SK-N-SH (cell line): ENCODE measurements at regions not wholly inside any gene's neighbourhood (a gene's known extent, or its start where the extent isn't known, plus 50 kb on each side); places are given as distances from the start of the nearest gene placed in this dataset.

ENCODE experiments used
- CTCF ChIA-PET: fragments of 300-600, 350-600 bp; formaldehyde crosslinking; extraction: SDS; loops from one replicate; lab custom pipeline; 2021; lab: Yijun Ruan, JAX
- POLR2A ChIA-PET: fragments of 350-600 bp; sonication (Branson Sonifier 250); formaldehyde crosslinking; extraction: SDS; loops from one replicate; lab custom pipeline; 2020; ENCODE audit warnings: antibody characterized with exemption, inconsistent platforms; lab: Yijun Ruan, JAX
- DNase-seq: peaks from one replicate; pipeline ENCODE4 v3.0.0; 2012
- H2AFZ ChIP-seq: fragments of 200-600 bp; sonication (generic); 2 replicates; pipeline ENCODE4 v1.8.1; 2016; ENCODE audit warnings: antibody characterized with exemption, mild to moderate bottlenecking, low read depth
- H3F3A ChIP-seq: fragments of 200-600 bp; sonication (generic); replicated peaks from 2 replicates; pipeline ENCODE3; 2016; ENCODE audit warnings: antibody characterized with exemption, mild to moderate bottlenecking; ENCODE audit not compliant: insufficient read depth
- H3K27ac ChIP-seq, 2 experiments: fragments of 200-500 bp in 1 of 2; fragments of 200-600 bp in 1 of 2; sonication (Bioruptor generic) in 1 of 2; sonication (generic), shearing (Covaris generic) in 1 of 2; 2 replicates each; pipeline versions ENCODE4 v1.5.1 to v1.6.1; 2014 to 2016; ENCODE audit warnings: low read depth in 2 of 2, inconsistent platforms in 1 of 2, low read length in 1 of 2, mild to moderate bottlenecking in 1 of 2, mixed read lengths in 1 of 2
- H3K27me3 ChIP-seq: fragments of 200-600 bp; sonication (generic), shearing (Covaris generic); 2 replicates; pipeline ENCODE4 v1.6.1; 2016; ENCODE audit warnings: mixed run types; ENCODE audit not compliant: insufficient read depth
- H3K36me3 ChIP-seq, 2 experiments: fragments of 200-500 bp in 1 of 2; fragments of 200-600 bp in 1 of 2; sonication (Bioruptor generic) in 1 of 2; sonication (generic) in 1 of 2; replicated peaks in 1 of 2; 2 replicates each; pipeline versions ENCODE3 to v1.5.1; 2014 to 2016; ENCODE audit warnings: low read length in 1 of 2, mild to moderate bottlenecking in 1 of 2; ENCODE audit not compliant: insufficient read depth in 2 of 2, control insufficient read depth in 1 of 2
- H3K4me1 ChIP-seq, 2 experiments: fragments of 200-500 bp in 1 of 2; fragments of 200-600 bp in 1 of 2; sonication (Bioruptor generic) in 1 of 2; sonication (generic), shearing (Covaris generic) in 1 of 2; 2 replicates each; pipeline versions ENCODE4 v1.5.1 to v1.6.1; 2014 to 2016; ENCODE audit warnings: low read depth in 1 of 2, low read length in 1 of 2, mixed run types in 1 of 2; ENCODE audit not compliant: insufficient read depth in 2 of 2, control insufficient read depth in 1 of 2
- H3K4me2 ChIP-seq: fragments of 200-600 bp; sonication (generic), shearing (Covaris generic); 2 replicates; pipeline ENCODE4 v1.6.1; 2017; ENCODE audit warnings: mixed run types
- H3K4me3 ChIP-seq, 2 experiments: fragments of 200-500 bp in 1 of 2; fragments of 200-600 bp in 1 of 2; sonication (Bioruptor generic) in 1 of 2; sonication (generic), shearing (Covaris generic) in 1 of 2; 2 replicates each; pipeline versions ENCODE4 v1.5.1 to v1.8.1; 2014 to 2016; ENCODE audit warnings: low read depth in 2 of 2, inconsistent platforms in 1 of 2, low read length in 1 of 2, mild to moderate bottlenecking in 1 of 2, mixed read lengths in 1 of 2, moderate library complexity in 1 of 2
- H3K79me2 ChIP-seq: fragments of 200-600 bp; sonication (generic); 2 replicates; pipeline ENCODE4 v1.8.1; 2017; ENCODE audit warnings: mild to moderate bottlenecking; ENCODE audit not compliant: insufficient read depth
- H3K9ac ChIP-seq: fragments of 200-600 bp; sonication (generic); 2 replicates; pipeline ENCODE4 v1.6.1; 2017; ENCODE audit warnings: mixed run types
- H3K9me2 ChIP-seq: fragments of 200-600 bp; sonication (generic); 2 replicates; pipeline ENCODE4 v1.6.1; 2017; ENCODE audit warnings: mixed run types
- H3K9me3 ChIP-seq: fragments of 200-600 bp; sonication (generic); 2 replicates; pipeline ENCODE4 v1.6.1; 2017; ENCODE audit warnings: mixed run types, mild to moderate bottlenecking, moderate library complexity
- H4K20me1 ChIP-seq: fragments of 200-600 bp; sonication (generic); 2 replicates; pipeline ENCODE4 v1.6.1; 2017; ENCODE audit warnings: mild to moderate bottlenecking, mixed run types; ENCODE audit not compliant: insufficient read depth
- CHD2 ChIP-seq: fragments of 150-350 bp; IDR thresholded peaks from 2 replicates; pipeline ENCODE4 v1.6.1; 2018; ENCODE audit warnings: low read length; ENCODE audit not compliant: partially characterized antibody
- CTCF ChIP-seq: fragments of 200-600 bp; sonication (generic); IDR thresholded peaks from 2 replicates; pipeline ENCODE4 v1.6.1; 2017; ENCODE audit warnings: antibody characterized with exemption, mild to moderate bottlenecking, moderate library complexity
- ELF1 ChIP-seq: IDR thresholded peaks from 2 replicates; pipeline ENCODE4 v1.4.0; 2012
- FOSL2 ChIP-seq: IDR thresholded peaks from 2 replicates; pipeline ENCODE4 v1.4.0; 2012; ENCODE audit warnings: low read depth, mild to moderate bottlenecking, moderate library complexity, borderline replicate concordance
- IRF3 ChIP-seq: fragments of 150-350 bp; IDR thresholded peaks from 2 replicates; pipeline ENCODE4 v1.6.1; 2016; ENCODE audit warnings: mild to moderate bottlenecking, low read depth, low read length
- JUND ChIP-seq: IDR thresholded peaks from 2 replicates; pipeline ENCODE4 v1.4.0; 2012
- MAX ChIP-seq: IDR thresholded peaks from 2 replicates; pipeline ENCODE4 v1.4.0; 2012; ENCODE audit warnings: low read depth
- NFIC ChIP-seq: IDR thresholded peaks from 2 replicates; pipeline ENCODE4 v1.4.0; 2012; ENCODE audit warnings: borderline replicate concordance
- NRF1 ChIP-seq: IDR thresholded peaks from 2 replicates; pipeline ENCODE4 v1.6.1; 2012; ENCODE audit warnings: low read depth, mild to moderate bottlenecking, low read length
- RAD21 ChIP-seq: IDR thresholded peaks from 2 replicates; pipeline ENCODE4 v1.6.1; 2012; ENCODE audit warnings: mild to moderate bottlenecking, low read length
- SIN3A ChIP-seq: IDR thresholded peaks from 2 replicates; pipeline ENCODE4 v1.6.1; 2012; ENCODE audit warnings: low read depth, mild to moderate bottlenecking, low read length, moderate library complexity, borderline replicate concordance
- SMC3 ChIP-seq: IDR thresholded peaks from 2 replicates; pipeline ENCODE4 v1.6.1; 2012; ENCODE audit warnings: low read depth, low read length, improper control_type of control experiment
- TAF1 ChIP-seq: IDR thresholded peaks from 2 replicates; pipeline ENCODE4 v1.6.1; 2012; ENCODE audit warnings: low read depth, mild to moderate bottlenecking, low read length, moderate library complexity, borderline replicate concordance
- ZBTB33 ChIP-seq: IDR thresholded peaks from 2 replicates; pipeline ENCODE4 v1.4.0; 2012; ENCODE audit warnings: low read depth, borderline replicate concordance
- WGBS: methylation state at CpG from one replicate; pipeline ENCODE4 v1.1.6; 2017; ENCODE audit warnings: low lambda C conversion rate; 5-methylcytosine and 5-hydroxymethylcytosine counted together

- CTCF ChIA-PET = no interaction called here
- peaks cover 7 to 9% of the 10 kb centered on the region in 2 experiments; a peak in 3 of 4 replicates for H3K4me1 ChIP-seq
Observed at GRCh38 chr2:8447610-8448221, 234.1 kb upstream of the ID2 start.

GRCh38 chr2:8448824-8449556 lies 232.9 kb upstream of the ID2 start:
- Histone ChIP-seq H3K27me3 (no peaks in the 10 kb centered on the region), H4K20me1 (no peaks in the 10 kb centered on the region), H3F3A (no peaks in the 10 kb centered on the region), H3K4me2 (no peak overlapping the region), H3K4me1 (peaks cover 7 to 9% of the 10 kb centered on the region in 2 experiments; a peak in 3 of 4 replicates), H3K4me3 (no peak overlapping the region), H3K9me2 (no peaks in the 10 kb centered on the region), H3K36me3 (no peaks in the 10 kb centered on the region), H3K9ac (no peak overlapping the region), H3K9me3 (no peaks in the 10 kb centered on the region)
- DNase-seq = peak; percentile 64
- ChIA-PET POLR2A (no interaction called here), CTCF (no interaction called here)
- TF ChIP-seq MAX (no peak), FOSL2 (no peak), CTCF (no peak), NFIC (no peak), TAF1 (no peak), ELF1 (no peak), SMC3 (no peak), ZBTB33 (no peak), IRF3 (no peak), SIN3A (no peak), RAD21 (no peak), NRF1 (no peak), CHD2 (no peak)
- TF ChIP-seq, all 33 proteins: peak for 0
- Histone ChIP-seq H3K27ac (no peak overlapping the region), H3K79me2 (no peaks in the 10 kb centered on the region), H2AFZ (no peak overlapping the region)
- 55% methylated on average over 10 of the region's 10 CpGs for WGBS

More at GRCh38 chr2:8447610-8448221, 234.1 kb upstream of the ID2 start:
- Histone ChIP-seq H2AFZ (no peak overlapping the region), H3K27me3 (no peaks in the 10 kb centered on the region), H3F3A (no peaks in the 10 kb centered on the region), H3K27ac (no peak overlapping the region), H4K20me1 (no peaks in the 10 kb centered on the region), H3K9me3 (no peaks in the 10 kb centered on the region), H3K9me2 (no peaks in the 10 kb centered on the region), H3K36me3 (no peaks in the 10 kb centered on the region), H3K9ac (no peak overlapping the region), H3K79me2 (no peaks in the 10 kb centered on the region), H3K4me2 (no peak overlapping the region), H3K4me3 (no peak overlapping the region)
- no peak for DNase-seq
- whole genome bisulfite sequencing = 48% methylated on average over 3 of the region's 3 CpGs
- peak; percentile 60; the same call in 1 of the 2 replicates for TF ChIP-seq FOSL2
- TF ChIP-seq SMC3 = no peak
- peak; percentile 49 for TF ChIP-seq JUND
- POLR2A ChIA-PET = no interaction called here
